ENCODE measurements at regions not wholly inside any gene's neighbourhood (a gene's known extent, or its start where the extent isn't known, plus 50 kb on each side); places are given as distances from the start of the nearest gene placed in this dataset.

DNA sequence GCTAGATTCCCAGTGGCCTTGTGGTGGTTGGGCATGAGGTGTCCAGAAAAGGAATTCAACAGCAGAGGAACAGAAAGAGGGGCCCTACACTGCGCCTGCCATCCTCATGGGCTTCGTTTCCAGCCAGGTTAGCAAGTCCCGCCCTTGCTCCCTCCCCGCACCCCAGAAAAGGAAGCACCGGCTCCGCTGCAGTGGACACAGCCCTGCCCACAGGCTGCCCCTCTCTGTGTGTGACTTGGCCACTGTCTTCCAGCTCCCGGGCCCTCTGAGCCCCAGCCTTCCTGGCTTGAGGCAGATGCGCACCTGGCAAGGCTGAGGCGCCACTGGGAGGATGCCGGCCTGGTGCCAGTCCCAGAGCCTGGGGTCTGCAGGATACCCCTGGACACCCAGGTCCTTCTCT, 305.0 kb upstream of the IRX4 start:
- no peaks in the 10 kb centered on the region for H3K9me2 ChIP-seq (replicated peaks; ENCODE audit: low read length)
- peaks cover 22% of the 10 kb centered on the region for H3K27me3 ChIP-seq (ENCODE audit: low read length)
- H3K4me2 ChIP-seq (ENCODE audit: low read length), result no peak overlapping the region
- H3K4me3 ChIP-seq (ENCODE audit: low read length), result no peak overlapping the region
- H3K27ac ChIP-seq (ENCODE audit: low read length), result no peak overlapping the region
- DNase-seq (no peak), ATAC-seq (no peak)
- no peaks in the 10 kb centered on the region for H3K9me3 ChIP-seq (ENCODE audit: low read length)
- intact Hi-C loops (cut with micrococcal nuclease), result no loop called here
- TF ChIP-seq, protein P1, sequence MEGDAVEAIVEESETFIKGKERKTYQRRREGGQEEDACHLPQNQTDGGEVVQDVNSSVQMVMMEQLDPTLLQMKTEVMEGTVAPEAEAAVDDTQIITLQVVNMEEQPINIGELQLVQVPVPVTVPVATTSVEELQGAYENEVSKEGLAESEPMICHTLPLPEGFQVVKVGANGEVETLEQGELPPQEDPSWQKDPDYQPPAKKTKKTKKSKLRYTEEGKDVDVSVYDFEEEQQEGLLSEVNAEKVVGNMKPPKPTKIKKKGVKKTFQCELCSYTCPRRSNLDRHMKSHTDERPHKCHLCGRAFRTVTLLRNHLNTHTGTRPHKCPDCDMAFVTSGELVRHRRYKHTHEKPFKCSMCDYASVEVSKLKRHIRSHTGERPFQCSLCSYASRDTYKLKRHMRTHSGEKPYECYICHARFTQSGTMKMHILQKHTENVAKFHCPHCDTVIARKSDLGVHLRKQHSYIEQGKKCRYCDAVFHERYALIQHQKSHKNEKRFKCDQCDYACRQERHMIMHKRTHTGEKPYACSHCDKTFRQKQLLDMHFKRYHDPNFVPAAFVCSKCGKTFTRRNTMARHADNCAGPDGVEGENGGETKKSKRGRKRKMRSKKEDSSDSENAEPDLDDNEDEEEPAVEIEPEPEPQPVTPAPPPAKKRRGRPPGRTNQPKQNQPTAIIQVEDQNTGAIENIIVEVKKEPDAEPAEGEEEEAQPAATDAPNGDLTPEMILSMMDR (conservative IDR thresholded peaks at IDR 0.05; ENCODE audit: low read depth, low read length), result no peak
- no peak for TF ChIP-seq EZH2 (IDR thresholded peaks at IDR 0.05; ENCODE audit: low read length, unreplicated experiment)
- no peak for TF ChIP-seq EZH2phosphoT487 (IDR thresholded peaks at IDR 0.05; ENCODE audit: borderline replicate concordance, low read length)
- POLR2A ChIA-PET (ENCODE audit: unreplicated experiment), result no interaction called here
- H3K79me2 ChIP-seq (ENCODE audit: low read length), result no peaks in the 10 kb centered on the region
- H3F3A ChIP-seq (ENCODE audit: low read length, unreplicated experiment), result no peaks in the 10 kb centered on the region
- no TSS peak for BruUV-seq (replicated peaks)
- CTCF ChIA-PET, result no interaction called here
- no peaks in the 10 kb centered on the region for H3K36me3 ChIP-seq (ENCODE audit: low read depth, low read length)
- no peaks in the 10 kb centered on the region for H3K4me1 ChIP-seq (ENCODE audit: insufficient read depth, low read length)
- H3K9ac ChIP-seq (ENCODE audit: low read length), result no peak overlapping the region
- H4K20me1 ChIP-seq (ENCODE audit: low read length), result no peaks in the 10 kb centered on the region
- no peak overlapping the region for H2AFZ ChIP-seq (ENCODE audit: low read length)

DNA sequence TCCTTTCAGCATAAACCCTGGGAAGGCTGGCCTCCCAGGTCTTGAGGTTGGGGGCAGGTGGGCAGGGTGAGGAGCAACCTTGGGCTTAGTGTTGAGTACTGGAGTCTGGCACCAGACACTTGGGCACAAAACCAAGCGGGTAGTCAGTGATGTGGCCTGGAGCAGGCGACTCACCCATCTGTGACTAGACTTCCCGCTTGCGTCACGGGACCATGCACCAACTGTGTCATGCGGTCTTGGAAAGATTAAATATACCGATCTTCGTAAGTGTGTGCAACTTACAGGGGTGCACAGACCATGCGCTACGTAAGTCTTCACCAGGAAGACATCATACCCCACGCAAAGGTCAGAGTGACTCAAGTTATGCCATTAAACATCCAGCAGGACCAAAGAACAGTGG, 304.4 kb upstream of the IRX4 start:
- ChIA-PET CTCF (no interaction called here), POLR2A (ENCODE audit: unreplicated experiment) (no interaction called here)
- BruUV-seq (replicated peaks), result no TSS peak
- H3K79me2 ChIP-seq (ENCODE audit: low read length), result no peaks in the 10 kb centered on the region
- H3F3A ChIP-seq (ENCODE audit: low read length, unreplicated experiment), result no peaks in the 10 kb centered on the region
- no peak overlapping the region for H3K4me2 ChIP-seq (ENCODE audit: low read length)
- H3K27ac ChIP-seq (ENCODE audit: low read length), result no peak overlapping the region
- TF ChIP-seq EZH2phosphoT487 (IDR thresholded peaks at IDR 0.05; ENCODE audit: borderline replicate concordance, low read length), result no peak
- no peak for TF ChIP-seq EZH2 (IDR thresholded peaks at IDR 0.05; ENCODE audit: low read length, unreplicated experiment)
- TF ChIP-seq, protein P1 (conservative IDR thresholded peaks at IDR 0.05; ENCODE audit: low read depth, low read length), result no peak
- H3K9ac ChIP-seq (ENCODE audit: low read length), result no peak overlapping the region
- ATAC-seq (no peak), DNase-seq (no peak)
- H3K36me3 ChIP-seq (ENCODE audit: low read depth, low read length), result no peaks in the 10 kb centered on the region
- no peaks in the 10 kb centered on the region for H3K4me1 ChIP-seq (ENCODE audit: insufficient read depth, low read length)
- intact Hi-C loops (cut with micrococcal nuclease), result no loop called here
- peaks cover 25% of the 10 kb centered on the region for H3K27me3 ChIP-seq (ENCODE audit: low read length)
- no peak overlapping the region for H3K4me3 ChIP-seq (ENCODE audit: low read length)
- no peak overlapping the region for H2AFZ ChIP-seq (ENCODE audit: low read length)
- no peaks in the 10 kb centered on the region for H4K20me1 ChIP-seq (ENCODE audit: low read length)
- H3K9me2 ChIP-seq (replicated peaks; ENCODE audit: low read length), result no peaks in the 10 kb centered on the region
- H3K9me3 ChIP-seq (ENCODE audit: low read length), result no peaks in the 10 kb centered on the region

DNA sequence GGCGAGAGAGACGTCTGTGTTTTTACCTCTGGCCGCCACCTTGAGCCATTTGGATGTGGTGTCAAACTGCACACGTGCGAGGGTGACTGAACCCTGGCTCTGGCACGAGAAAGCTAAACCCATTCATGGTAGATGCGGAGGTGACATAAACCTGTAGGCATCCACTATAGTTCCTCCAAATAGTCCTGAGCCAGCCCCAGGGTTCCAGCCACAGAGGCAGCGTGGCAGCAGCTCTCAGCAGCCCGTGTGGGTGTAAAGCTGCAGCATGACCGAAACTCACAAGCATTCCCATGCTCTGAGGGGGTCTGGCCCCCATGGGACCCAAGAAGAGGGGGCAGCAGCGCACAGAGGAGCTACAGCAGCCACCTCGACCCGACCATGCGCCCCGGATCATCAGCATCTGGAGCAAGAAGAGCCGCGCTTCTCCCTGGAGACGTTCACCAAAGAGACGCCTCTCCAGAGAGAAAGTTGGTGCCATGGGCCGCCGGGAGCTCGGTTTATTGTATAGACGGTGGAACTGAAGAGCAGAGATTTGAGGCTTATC, 303.8 kb upstream of the IRX4 start:
- Histone ChIP-seq H3F3A (ENCODE audit: low read length, unreplicated experiment) (no peaks in the 10 kb centered on the region), H3K4me3 (ENCODE audit: low read length) (no peak overlapping the region), H3K79me2 (ENCODE audit: low read length) (no peaks in the 10 kb centered on the region), H3K36me3 (ENCODE audit: low read depth, low read length) (no peaks in the 10 kb centered on the region), H2AFZ (ENCODE audit: low read length) (no peak overlapping the region), H3K9me3 (ENCODE audit: low read length) (no peaks in the 10 kb centered on the region), H3K27ac (ENCODE audit: low read length) (no peak overlapping the region), H4K20me1 (ENCODE audit: low read length) (no peaks in the 10 kb centered on the region), H3K9ac (ENCODE audit: low read length) (no peak overlapping the region), H3K27me3 (ENCODE audit: low read length) (peaks cover 25% of the 10 kb centered on the region), H3K9me2 (replicated peaks; ENCODE audit: low read length) (no peaks in the 10 kb centered on the region), H3K4me2 (ENCODE audit: low read length) (no peak overlapping the region), H3K4me1 (ENCODE audit: insufficient read depth, low read length) (no peaks in the 10 kb centered on the region)
- intact Hi-C loops (cut with micrococcal nuclease), result no loop called here
- BruUV-seq (replicated peaks), result no TSS peak
- DNase-seq (no peak), ATAC-seq (no peak)
- ChIA-PET CTCF (no interaction called here), POLR2A (ENCODE audit: unreplicated experiment) (no interaction called here)
- TF ChIP-seq, protein P1 (conservative IDR thresholded peaks at IDR 0.05; ENCODE audit: low read depth, low read length), result no peak
- no peak for TF ChIP-seq EZH2 (IDR thresholded peaks at IDR 0.05; ENCODE audit: low read length, unreplicated experiment)
- no peak for TF ChIP-seq EZH2phosphoT487 (IDR thresholded peaks at IDR 0.05; ENCODE audit: borderline replicate concordance, low read length)
